Mesendoderm (in vitro differentiated cells): ENCODE measurements at regions not wholly inside any gene's neighbourhood (a gene's known extent, or its start where the extent isn't known, plus 50 kb on each side); places are given as distances from the start of the nearest gene placed in this dataset.

Source experiments
- DNase-seq: peaks from one replicate; pipeline ENCODE4 v3.0.0; 2013
- H2AK5ac ChIP-seq: 2 replicates; pipeline ENCODE4 v1.6.1; 2013; ENCODE audit warnings: low read length, inconsistent platforms
- H2BK120ac ChIP-seq: 2 replicates; pipeline ENCODE4 v1.6.1; 2013; ENCODE audit warnings: low read depth, mild to moderate bottlenecking, low read length, moderate library complexity, mixed read lengths
- H2BK15ac ChIP-seq: replicated peaks from 2 replicates; pipeline ENCODE4 v1.6.1; 2013; ENCODE audit warnings: low read depth, mild to moderate bottlenecking, moderate library complexity
- H2BK5ac ChIP-seq: 2 replicates; pipeline ENCODE4 v1.6.1; 2013; ENCODE audit warnings: low read length, inconsistent platforms
- H3K18ac ChIP-seq: 2 replicates; pipeline ENCODE4 v1.6.1; 2013; ENCODE audit warnings: mild to moderate bottlenecking, low read length, mixed read lengths
- H3K23ac ChIP-seq: one replicate; pipeline ENCODE4 v1.6.1; 2013; ENCODE audit warnings: low read length
- H3K27ac ChIP-seq: 2 replicates; pipeline ENCODE4 v1.5.1; 2013; ENCODE audit warnings: low read depth, mild to moderate bottlenecking, inconsistent platforms, low read length, moderate library complexity
- H3K27me3 ChIP-seq: 2 replicates; pipeline ENCODE4 v1.6.1; 2013; ENCODE audit warnings: low read length, control low read depth, mild to moderate bottlenecking, inconsistent platforms; ENCODE audit not compliant: insufficient read depth, poor library complexity
- H3K36me3 ChIP-seq: 2 replicates; pipeline ENCODE4 v1.6.1; 2013; ENCODE audit warnings: low read length, inconsistent platforms; ENCODE audit not compliant: control insufficient read depth, insufficient read depth
- H3K4ac ChIP-seq: one replicate; pipeline ENCODE4 v1.6.1; 2013; ENCODE audit warnings: low read depth, mild to moderate bottlenecking, low read length, moderate library complexity
- H3K4me1 ChIP-seq: 2 replicates; pipeline ENCODE4 v1.6.1; 2013; ENCODE audit warnings: low read depth, low read length, inconsistent platforms; ENCODE audit not compliant: control insufficient read depth
- H3K4me2 ChIP-seq: 2 replicates; pipeline ENCODE4 v1.6.1; 2013; ENCODE audit warnings: low read length
- H3K4me3 ChIP-seq: 2 replicates; pipeline ENCODE4 v1.5.1; 2013; ENCODE audit warnings: mild to moderate bottlenecking, low read length
- H3K56ac ChIP-seq: one replicate; pipeline ENCODE4 v1.6.1; 2013; ENCODE audit warnings: low read length
- H3K79me1 ChIP-seq: 2 replicates; pipeline ENCODE4 v1.6.1; 2013; ENCODE audit warnings: low read length, inconsistent platforms
- H3K79me2 ChIP-seq: 2 replicates; pipeline ENCODE4 v1.6.1; 2013; ENCODE audit warnings: mild to moderate bottlenecking, low read length; ENCODE audit not compliant: control insufficient read depth, insufficient read depth
- H3K9ac ChIP-seq: 2 replicates; pipeline ENCODE4 v1.6.1; 2013; ENCODE audit warnings: low read length, inconsistent platforms
- H4K5ac ChIP-seq: one replicate; pipeline ENCODE4 v1.6.1; 2013; ENCODE audit warnings: low read length
- H4K8ac ChIP-seq: one replicate; pipeline ENCODE4 v1.6.1; 2013; ENCODE audit warnings: low read depth, mild to moderate bottlenecking, control low read depth, low read length, moderate library complexity
- WGBS: extraction: QIAGEN DNeasy Blood & Tissue Kit; methylation state at CpG from one replicate; pipeline ENCODE4 v1.1.7; 2013; ENCODE audit warnings: low lambda C conversion rate, missing lambda C conversion rate; ENCODE audit not compliant: insufficient coverage; ENCODE audit errors: extremely low coverage; 5-methylcytosine and 5-hydroxymethylcytosine counted together

GRCh38 chr2:177332992-177333388 lies 59.6 kb upstream of the AGPS start:
- WGBS = no CpG with 5 or more reads among the region's 5 CpGs
- Histone ChIP-seq H3K79me2 (no peaks in the 10 kb centered on the region), H3K56ac (peak overlapping the region; percentile 77), H3K4me1 (no peaks in the 10 kb centered on the region), H4K8ac (no peak overlapping the region), H3K36me3 (no peaks in the 10 kb centered on the region), H3K4ac (peak overlapping the region; percentile 36), H3K23ac (no peak overlapping the region), H3K9ac (no peak overlapping the region), H3K79me1 (no peaks in the 10 kb centered on the region), H3K27me3 (no peaks in the 10 kb centered on the region), H2BK5ac (no peak overlapping the region), H3K4me2 (no peak overlapping the region), H3K27ac (no peak overlapping the region), H2BK120ac (peak overlapping the region; percentile 21), H4K5ac (peak overlapping the region; percentile 57), H3K18ac (peak overlapping the region; percentile 51), H2BK15ac (peak overlapping the region; percentile 78), H2AK5ac (no peak overlapping the region), H3K4me3 (no peak overlapping the region)
- no peak for DNase-seq

- H3K23ac ChIP-seq = no peak overlapping the region
Observed at GRCh38 chr2:177334940-177335543, 57.5 kb upstream of the AGPS start.

GRCh38 chr2:177335917-177336450 lies 56.6 kb upstream of the AGPS start:
- Histone ChIP-seq H4K8ac (no peak overlapping the region), H2BK15ac (no peak overlapping the region), H2BK5ac (no peak overlapping the region), H3K27me3 (no peaks in the 10 kb centered on the region), H3K27ac (no peak overlapping the region), H3K79me1 (no peaks in the 10 kb centered on the region), H3K4ac (no peak overlapping the region), H3K18ac (no peak overlapping the region), H3K23ac (no peak overlapping the region), H3K4me1 (no peaks in the 10 kb centered on the region), H3K4me3 (no peak overlapping the region), H4K5ac (no peak overlapping the region), H3K4me2 (no peak overlapping the region), H2BK120ac (no peak overlapping the region), H3K56ac (no peak overlapping the region), H3K36me3 (no peaks in the 10 kb centered on the region), H3K79me2 (no peaks in the 10 kb centered on the region), H2AK5ac (peak overlapping the region; percentile 37), H3K9ac (no peak overlapping the region)
- peak; percentile 19 for DNase-seq
- no CpG with 5 or more reads among the region's 1 CpG for WGBS

More at GRCh38 chr2:177334940-177335543, 57.5 kb upstream of the AGPS start:
- Histone ChIP-seq H2AK5ac (no peak overlapping the region), H4K8ac (no peak overlapping the region), H3K18ac (no peak overlapping the region), H3K27ac (no peak overlapping the region), H3K4me3 (no peak overlapping the region), H2BK15ac (no peak overlapping the region), H4K5ac (no peak overlapping the region), H3K79me2 (no peaks in the 10 kb centered on the region), H3K56ac (no peak overlapping the region), H3K79me1 (no peaks in the 10 kb centered on the region), H3K4ac (no peak overlapping the region), H2BK5ac (no peak overlapping the region), H3K4me1 (no peaks in the 10 kb centered on the region), H2BK120ac (no peak overlapping the region), H3K4me2 (no peak overlapping the region), H3K9ac (no peak overlapping the region), H3K36me3 (no peaks in the 10 kb centered on the region), H3K27me3 (no peaks in the 10 kb centered on the region)
- peak; percentile 72 for DNase-seq
- WGBS = no CpG with 5 or more reads among the region's 2 CpGs

- WGBS = no CpG with 5 or more reads among the region's 4 CpGs
- Histone ChIP-seq H2BK5ac (peak overlapping the region; percentile 31), H3K27ac (peak overlapping the region; percentile 11)
Observed at GRCh38 chr2:177338177-177338721, 54.3 kb upstream of the AGPS start.

GRCh38 chr2:177340158-177340557 lies 52.4 kb upstream of the AGPS start:
- Histone ChIP-seq H2BK120ac (no peak overlapping the region), H3K9ac (no peak overlapping the region), H3K27me3 (no peaks in the 10 kb centered on the region), H3K23ac (no peak overlapping the region), H2BK15ac (no peak overlapping the region), H2AK5ac (no peak overlapping the region), H3K79me1 (no peaks in the 10 kb centered on the region), H3K36me3 (no peaks in the 10 kb centered on the region), H3K27ac (no peak overlapping the region), H3K56ac (no peak overlapping the region), H4K5ac (no peak overlapping the region), H2BK5ac (no peak overlapping the region), H4K8ac (no peak overlapping the region), H3K4me1 (no peaks in the 10 kb centered on the region), H3K79me2 (no peaks in the 10 kb centered on the region), H3K4me2 (no peak overlapping the region), H3K4ac (no peak overlapping the region), H3K4me3 (no peak overlapping the region), H3K18ac (no peak overlapping the region)
- DNase-seq = no peak

More at GRCh38 chr2:177338177-177338721, 54.3 kb upstream of the AGPS start:
- Histone ChIP-seq H3K18ac (peak overlapping the region; percentile 77), H4K8ac (no peak overlapping the region), H3K27me3 (no peaks in the 10 kb centered on the region), H3K4me2 (no peak overlapping the region), H3K4me1 (no peaks in the 10 kb centered on the region), H3K4ac (peak overlapping the region; percentile 52), H3K23ac (no peak overlapping the region), H3K4me3 (no peak overlapping the region), H4K5ac (no peak overlapping the region), H2AK5ac (no peak overlapping the region), H2BK15ac (no peak overlapping the region), H2BK120ac (peak overlapping the region; percentile 85), H3K9ac (no peak overlapping the region), H3K79me2 (no peaks in the 10 kb centered on the region), H3K36me3 (no peaks in the 10 kb centered on the region), H3K56ac (no peak overlapping the region), H3K79me1 (no peaks in the 10 kb centered on the region)
- peak; percentile 94 for DNase-seq

GRCh38 chr2:177342736-177343135 lies 49.8 kb upstream of the AGPS start:
- Histone ChIP-seq H3K4me1 (no peaks in the 10 kb centered on the region), H2BK5ac (no peak overlapping the region), H2AK5ac (no peak overlapping the region), H3K56ac (no peak overlapping the region), H3K4ac (no peak overlapping the region), H2BK120ac (no peak overlapping the region), H3K9ac (no peak overlapping the region), H3K4me3 (no peak overlapping the region), H3K18ac (no peak overlapping the region), H3K27ac (no peak overlapping the region), H3K79me1 (no peaks in the 10 kb centered on the region), H4K8ac (no peak overlapping the region), H3K23ac (no peak overlapping the region), H2BK15ac (no peak overlapping the region), H3K79me2 (no peaks in the 10 kb centered on the region), H4K5ac (no peak overlapping the region), H3K4me2 (no peak overlapping the region), H3K36me3 (no peaks in the 10 kb centered on the region), H3K27me3 (no peaks in the 10 kb centered on the region)
- no peak for DNase-seq
- WGBS = no CpG with 5 or more reads among the region's 4 CpGs
